Tibial nerve (tissue), 4 donors: ENCODE measurements at regions not wholly inside any gene's neighbourhood (a gene's known extent, or its start where the extent isn't known, plus 50 kb on each side); places are given as distances from the start of the nearest gene placed in this dataset.

Source experiments
- DNase-seq, 2 donors: peaks; one replicate each; pipeline ENCODE4 v3.0.0-alpha.2; 2019; ENCODE audit warnings: low spot score in 2 of 2
- H3K27ac ChIP-seq, 4 donors: fragments of 200-600 bp; sonication (generic) in 3 of 4; one replicate each; pipeline ENCODE4 v1.5.1; 2017 to 2019; ENCODE audit warnings: mild to moderate bottlenecking in 1 of 4
- H3K27me3 ChIP-seq, 2 donors: fragments of 200-600 bp; sonication (generic) in 1 of 2; one replicate each; pipeline versions ENCODE4 v1.5.1 to v1.6.0; 2017 to 2019
- H3K36me3 ChIP-seq, 3 donors: fragments of 200-600 bp; sonication (generic); one replicate each; pipeline ENCODE4 v1.5.1; 2018 to 2019
- H3K4me1 ChIP-seq, 4 donors: fragments of 200-600 bp; sonication (generic) in 3 of 4; one replicate each; pipeline ENCODE4 v1.5.1; 2017 to 2019
- H3K4me3 ChIP-seq, 4 donors: fragments of 200-600 bp; sonication (generic) in 3 of 4; one replicate each; pipeline ENCODE4 v1.5.1; 2017 to 2019; ENCODE audit warnings: mild to moderate bottlenecking in 1 of 4, moderate library complexity in 1 of 4
- H3K9me3 ChIP-seq, 4 donors: fragments of 200-600 bp; sonication (generic) in 3 of 4; one replicate each; pipeline ENCODE4 v1.5.1; 2017 to 2019
- EP300 ChIP-seq, 2 donors: sonication (generic); formaldehyde crosslinking; IDR thresholded peaks; one replicate each; pipeline ENCODE4 v1.6.1; 2017; ENCODE audit warnings: antibody characterized with exemption in 2 of 2, mild to moderate bottlenecking in 1 of 2
- POLR2A ChIP-seq, 2 donors: fragments of 450-650 bp; IDR thresholded peaks; one replicate each; pipeline ENCODE4 v1.6.1; 2017; ENCODE audit warnings: antibody characterized with exemption in 2 of 2, mild to moderate bottlenecking in 2 of 2, moderate library complexity in 2 of 2
- WGBS, 2 donors: methylation state at CpG; one replicate each; pipeline ENCODE4 v1.1.5; 2018; 5-methylcytosine and 5-hydroxymethylcytosine counted together
- TF ChIP-seq, protein P1 (sequence below), 5 experiments: fragments of 200-600 bp in 3 of 5; fragments of 450-650 bp in 2 of 5; sonication (generic) in 3 of 5; IDR thresholded peaks; one replicate each; pipeline ENCODE4 v1.5.1; 2016 to 2019; ENCODE audit warnings: antibody characterized with exemption in 5 of 5, mild to moderate bottlenecking in 3 of 5, moderate library complexity in 2 of 5

DNA sequence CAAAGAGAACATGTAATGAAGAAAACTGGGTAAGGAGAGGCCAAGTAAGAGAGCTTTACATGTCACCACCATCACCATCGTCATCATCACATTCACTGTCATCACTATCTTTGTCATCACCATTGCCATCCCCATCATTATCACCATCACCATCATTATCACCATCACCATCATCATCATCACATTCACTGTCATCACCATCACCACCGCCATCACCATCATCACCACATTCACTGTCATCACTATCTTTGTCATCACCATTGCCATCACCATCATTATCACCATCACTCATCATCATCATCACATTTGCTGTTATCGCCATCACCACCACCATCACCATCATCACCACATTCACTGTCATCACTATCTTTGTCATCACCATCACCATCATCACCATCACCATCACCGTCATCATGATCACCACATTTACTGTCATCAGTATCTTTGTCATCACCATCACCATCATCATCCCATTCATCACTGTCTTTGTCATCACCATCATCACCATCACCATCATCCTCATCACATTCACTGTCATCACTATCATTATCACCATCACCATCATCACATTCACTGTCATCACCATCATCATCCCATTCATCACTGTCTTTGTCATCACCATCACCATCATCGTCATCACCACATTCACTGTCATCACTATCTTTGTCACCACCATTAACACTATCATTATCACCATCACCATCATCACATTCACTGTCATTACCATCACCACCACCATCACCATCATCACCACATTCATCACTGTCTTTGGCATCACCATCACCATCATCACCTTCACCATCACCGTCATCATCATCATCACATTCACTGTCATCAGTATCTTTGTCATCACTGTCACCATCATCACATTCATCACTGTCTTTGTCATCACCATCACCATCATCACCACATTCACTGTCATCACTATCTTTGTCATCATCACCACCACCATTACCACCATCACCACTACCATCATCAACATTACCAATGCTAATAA is 172.3 kb downstream of the ERMARD start:
- TF ChIP-seq POLR2A (IDR thresholded peaks at IDR 0.05) (no peak), EP300 (IDR thresholded peaks at IDR 0.05) (no peak)
- TF ChIP-seq, protein P1, sequence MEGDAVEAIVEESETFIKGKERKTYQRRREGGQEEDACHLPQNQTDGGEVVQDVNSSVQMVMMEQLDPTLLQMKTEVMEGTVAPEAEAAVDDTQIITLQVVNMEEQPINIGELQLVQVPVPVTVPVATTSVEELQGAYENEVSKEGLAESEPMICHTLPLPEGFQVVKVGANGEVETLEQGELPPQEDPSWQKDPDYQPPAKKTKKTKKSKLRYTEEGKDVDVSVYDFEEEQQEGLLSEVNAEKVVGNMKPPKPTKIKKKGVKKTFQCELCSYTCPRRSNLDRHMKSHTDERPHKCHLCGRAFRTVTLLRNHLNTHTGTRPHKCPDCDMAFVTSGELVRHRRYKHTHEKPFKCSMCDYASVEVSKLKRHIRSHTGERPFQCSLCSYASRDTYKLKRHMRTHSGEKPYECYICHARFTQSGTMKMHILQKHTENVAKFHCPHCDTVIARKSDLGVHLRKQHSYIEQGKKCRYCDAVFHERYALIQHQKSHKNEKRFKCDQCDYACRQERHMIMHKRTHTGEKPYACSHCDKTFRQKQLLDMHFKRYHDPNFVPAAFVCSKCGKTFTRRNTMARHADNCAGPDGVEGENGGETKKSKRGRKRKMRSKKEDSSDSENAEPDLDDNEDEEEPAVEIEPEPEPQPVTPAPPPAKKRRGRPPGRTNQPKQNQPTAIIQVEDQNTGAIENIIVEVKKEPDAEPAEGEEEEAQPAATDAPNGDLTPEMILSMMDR (IDR thresholded peaks at IDR 0.05) = no peak

DNA sequence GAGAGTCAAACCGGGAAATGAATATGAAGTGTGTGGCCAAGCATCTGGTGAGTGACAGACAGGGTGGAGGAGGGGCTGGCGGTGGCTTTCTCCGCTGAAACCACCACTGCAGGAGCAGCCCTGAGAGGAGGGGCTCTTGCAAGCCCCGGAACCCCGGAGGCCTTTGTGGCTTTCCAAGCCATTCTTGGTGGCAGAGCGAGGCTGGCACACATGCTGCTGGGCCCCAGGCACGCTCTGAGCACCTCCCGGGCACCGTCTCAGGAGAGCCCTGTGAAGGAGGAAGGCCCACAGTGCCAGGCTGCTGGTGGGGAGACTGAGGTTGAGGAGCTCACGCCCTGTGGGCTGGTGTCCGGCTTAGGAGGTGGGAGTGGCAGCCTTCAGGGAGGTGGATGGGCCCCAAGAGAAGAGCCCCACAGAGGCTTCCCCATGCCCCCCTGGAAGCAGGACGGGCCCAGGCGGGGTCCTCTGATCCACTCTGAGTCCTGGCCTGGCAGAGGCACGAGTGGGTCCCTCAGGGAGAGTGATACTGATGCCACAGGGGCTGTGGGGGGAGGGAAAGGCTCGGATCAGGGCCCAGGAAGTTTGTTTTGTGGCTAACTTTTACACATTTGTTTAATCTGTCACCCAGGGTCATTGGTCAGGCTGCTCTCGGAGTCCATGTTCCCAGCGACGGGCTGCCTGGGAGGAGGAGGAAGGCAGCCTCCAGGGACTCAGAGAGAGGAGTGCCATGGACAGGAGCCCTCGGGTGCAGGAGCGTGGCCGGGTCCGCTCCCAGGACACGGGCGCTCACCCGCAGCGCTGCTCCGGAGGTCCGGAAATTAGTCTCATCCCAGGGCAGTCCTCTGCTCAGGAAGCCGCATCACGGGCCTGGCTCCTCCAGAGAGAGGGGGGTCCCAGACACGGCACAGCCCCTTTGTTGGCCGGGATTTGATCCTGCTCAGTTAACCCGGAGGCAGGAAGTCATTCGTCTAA is 170.7 kb downstream of the ERMARD start:
- Histone ChIP-seq H3K9me3 (no peaks in the 10 kb centered on the region), H3K27ac (no peak overlapping the region), H3K36me3 (no peaks in the 10 kb centered on the region), H3K4me1 (no peaks in the 10 kb centered on the region), H3K4me3 (no peak overlapping the region), H3K27me3 (peaks cover 0 to 8% of the 10 kb centered on the region in 2 donors)
- DNase-seq = no peak
- WGBS, 2 donors = 38 to 52% methylated on average over 25 to 26 of the region's 34 CpGs
- TF ChIP-seq EP300 (IDR thresholded peaks at IDR 0.05) = no peak
- TF ChIP-seq, protein P1 (IDR thresholded peaks at IDR 0.05) = no peak
- TF ChIP-seq POLR2A (IDR thresholded peaks at IDR 0.05) = no peak

More for the DNA sequence above, 172.3 kb downstream of the ERMARD start:
- Histone ChIP-seq H3K27me3 (peaks cover 0 to 8% of the 10 kb centered on the region in 2 donors), H3K4me3 (no peak overlapping the region), H3K4me1 (no peaks in the 10 kb centered on the region), H3K27ac (no peak overlapping the region), H3K9me3 (no peaks in the 10 kb centered on the region), H3K36me3 (no peaks in the 10 kb centered on the region)
- WGBS, 2 donors = 90 to 93% methylated on average over 6 of the region's 6 CpGs
- no peak for DNase-seq

DNA sequence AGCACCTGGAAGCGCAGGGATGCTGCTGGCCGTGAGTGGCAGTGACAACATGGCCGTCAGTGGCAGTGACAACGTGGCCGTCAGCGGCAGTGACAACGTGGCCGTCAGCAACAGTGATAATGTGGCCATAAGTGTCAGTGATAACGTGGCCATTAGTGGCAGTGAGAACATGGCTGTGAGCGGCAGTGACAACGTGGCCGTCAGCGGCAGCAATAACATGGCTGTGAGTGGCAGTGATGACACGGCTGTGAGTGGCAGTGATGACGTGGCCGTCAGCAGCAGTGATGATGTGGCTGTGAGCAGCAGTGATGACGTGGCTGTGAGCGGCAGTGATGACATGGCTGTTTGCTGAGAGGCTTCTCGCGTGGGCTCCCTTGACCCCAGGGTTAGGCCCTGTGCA is 169.8 kb downstream of the ERMARD start:
- TF ChIP-seq EP300 (IDR thresholded peaks at IDR 0.05) (no peak), POLR2A (IDR thresholded peaks at IDR 0.05) (no peak)
- TF ChIP-seq, protein P1 (IDR thresholded peaks at IDR 0.05) = no peak
- peaks cover 0 to 8% of the 10 kb centered on the region in 2 donors for H3K27me3 ChIP-seq
- no peaks in the 10 kb centered on the region for H3K36me3 ChIP-seq
- no peaks in the 10 kb centered on the region for H3K9me3 ChIP-seq
- DNase-seq = no peak
- WGBS, 2 donors = 86 to 92% methylated on average over 20 of the region's 20 CpGs
- H3K4me3 ChIP-seq = no peak overlapping the region
- no peak overlapping the region for H3K27ac ChIP-seq
- H3K4me1 ChIP-seq = no peaks in the 10 kb centered on the region

DNA sequence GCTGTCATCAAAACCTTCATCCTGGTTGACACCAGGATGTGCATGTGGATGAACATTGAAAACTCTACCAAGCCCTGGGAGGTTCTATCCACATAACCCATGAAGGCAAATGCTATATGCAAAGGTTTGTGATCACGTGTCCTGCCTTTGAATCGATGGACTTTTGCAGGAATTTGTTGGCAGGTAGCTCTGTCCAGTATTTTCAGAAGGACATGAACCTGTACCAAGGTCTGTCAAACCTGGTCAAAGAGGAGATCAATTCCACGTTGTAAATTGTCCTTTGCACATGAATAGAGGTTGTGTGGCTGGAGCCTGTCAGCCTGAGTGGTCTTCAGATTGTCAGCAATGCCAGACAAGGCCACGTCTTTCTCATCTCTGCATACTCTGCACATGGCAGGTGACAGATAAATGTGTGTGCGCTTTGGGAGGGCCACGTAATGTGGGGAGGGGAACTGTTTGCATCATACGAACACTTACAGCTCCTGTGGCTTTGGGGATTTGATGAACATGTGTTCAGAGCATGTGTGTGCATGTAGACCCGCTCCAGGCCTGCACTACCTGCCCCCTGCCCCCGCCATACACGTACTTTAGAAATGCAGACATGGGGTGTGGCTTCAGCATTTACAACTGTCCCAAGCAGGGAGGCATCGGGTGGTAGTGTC is 169.1 kb downstream of the ERMARD start:
- 70 to 77% methylated on average over 11 of the region's 11 CpGs for WGBS, 2 donors
- Histone ChIP-seq H3K36me3 (no peaks in the 10 kb centered on the region), H3K27me3 (peaks cover 0 to 8% of the 10 kb centered on the region in 2 donors), H3K9me3 (no peaks in the 10 kb centered on the region), H3K4me3 (no peak overlapping the region), H3K27ac (no peak overlapping the region), H3K4me1 (no peaks in the 10 kb centered on the region)
- no peak for DNase-seq
- TF ChIP-seq POLR2A (IDR thresholded peaks at IDR 0.05) (no peak), EP300 (IDR thresholded peaks at IDR 0.05) (no peak)
- TF ChIP-seq, protein P1 (IDR thresholded peaks at IDR 0.05) = no peak
